GM12875 (cell line): ENCODE measurements at regions not wholly inside any gene's neighbourhood (a gene's known extent, or its start where the extent isn't known, plus 50 kb on each side); places are given as distances from the start of the nearest gene placed in this dataset.

Experiments
- H3K4me3 ChIP-seq: one replicate; pipeline ENCODE4 v1.5.1; 2011; ENCODE audit warnings: low read depth, low read length, control low read depth
- CTCF ChIP-seq: IDR thresholded peaks from 2 replicates; pipeline ENCODE4 v1.5.1; 2011; ENCODE audit warnings: low read depth, mild to moderate bottlenecking, control low read depth, inconsistent platforms, low read length, moderate library complexity, borderline replicate concordance; ENCODE audit not compliant: insufficient read depth

DNA sequence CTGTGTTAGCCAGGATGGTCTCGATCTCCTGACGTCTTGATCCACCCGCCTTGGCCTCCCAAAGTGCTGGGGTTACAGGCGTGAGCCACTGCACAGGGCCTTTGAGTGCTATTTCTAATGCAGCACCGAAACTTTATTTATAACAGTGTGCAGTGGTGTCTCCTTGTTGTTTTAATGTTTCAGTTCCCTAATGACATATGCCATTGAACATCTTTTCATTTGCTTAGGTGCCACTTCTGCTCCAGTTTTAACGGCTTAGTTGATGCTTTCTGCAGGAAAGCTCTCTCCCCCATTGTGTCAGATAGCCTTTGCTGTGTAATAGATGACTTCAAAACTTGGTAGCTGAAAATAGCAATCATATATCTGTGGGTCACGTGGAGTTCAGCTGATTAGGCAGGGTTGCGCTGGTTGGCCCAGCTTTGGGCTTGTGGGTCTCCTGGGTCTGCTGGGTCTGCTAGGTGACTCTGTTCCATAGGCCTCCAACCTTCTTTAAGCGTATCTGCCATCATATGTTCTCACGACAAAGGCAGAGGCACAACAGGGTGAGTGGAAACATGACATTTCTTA is 76.4 kb upstream of the SHISA3 start:
- no peak for TF ChIP-seq CTCF
- H3K4me3 ChIP-seq: no peak overlapping the region

DNA sequence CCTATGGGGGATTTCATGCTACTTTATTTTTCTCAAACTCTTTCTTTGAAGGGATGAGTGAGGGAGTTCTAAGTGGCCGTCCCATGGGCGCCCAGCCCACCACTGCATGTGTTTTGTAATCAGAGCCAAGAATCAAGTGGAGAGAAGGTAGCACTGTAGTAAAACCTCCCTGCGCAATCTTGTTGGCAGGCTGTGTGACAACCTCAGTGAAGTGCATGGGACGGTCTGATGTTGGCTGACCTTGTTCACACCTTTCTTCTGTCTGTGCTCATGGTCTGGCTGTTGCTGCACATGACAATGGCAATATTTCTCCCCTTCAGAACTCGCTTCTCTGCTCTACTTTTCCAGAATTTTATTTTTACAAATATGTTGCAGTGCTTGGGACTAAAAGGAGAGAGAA is 71.2 kb upstream of the SHISA3 start:
- H3K4me3 ChIP-seq: no peak overlapping the region
- TF ChIP-seq CTCF: no peak

DNA sequence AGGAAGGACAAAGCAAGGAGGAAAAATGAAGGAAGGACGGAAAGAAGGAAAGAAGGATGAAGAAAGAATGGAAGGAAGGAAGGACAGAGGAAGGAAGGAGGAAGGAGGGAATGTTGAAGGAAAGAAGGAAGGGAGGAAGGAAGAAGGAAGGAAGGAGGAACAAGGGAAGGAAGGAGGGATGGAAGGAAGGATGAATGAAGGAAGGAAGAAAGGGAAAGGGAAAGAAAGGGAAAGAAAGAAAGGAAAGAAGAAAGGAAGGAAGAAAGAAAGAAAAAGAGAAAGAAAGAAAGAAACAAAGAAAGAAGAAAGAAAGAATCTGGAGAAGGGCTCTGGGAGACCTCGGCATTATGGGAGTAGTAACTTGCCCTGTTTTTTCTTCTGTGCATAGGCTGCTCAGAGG is 70.8 kb upstream of the SHISA3 start:
- no peak for TF ChIP-seq CTCF

DNA sequence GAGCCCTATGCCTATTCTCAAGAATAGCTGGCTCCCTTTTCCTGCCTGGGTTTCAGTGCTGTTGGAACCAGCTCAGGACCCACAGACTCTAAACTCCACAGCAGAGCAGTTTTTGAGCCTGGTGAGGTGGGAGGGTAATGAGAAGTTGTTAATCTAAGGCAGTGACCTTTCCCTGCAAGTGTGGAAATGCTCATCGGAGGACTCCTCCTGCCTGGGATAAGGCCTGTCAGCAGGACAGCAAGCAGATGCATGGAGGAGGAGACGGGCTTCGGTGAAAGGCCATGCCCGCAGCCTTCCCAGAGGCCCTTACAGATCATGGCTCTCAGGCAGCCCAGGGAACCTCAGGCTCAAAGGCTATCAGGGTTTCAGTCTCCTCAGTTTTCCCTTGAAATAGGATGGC is 70.0 kb upstream of the SHISA3 start:
- TF ChIP-seq CTCF: no peak
- H3K4me3 ChIP-seq: no peak overlapping the region

More for the DNA sequence above, 70.8 kb upstream of the SHISA3 start:
- H3K4me3 ChIP-seq: no peak overlapping the region

GRCh38 chr4:42328978-42329377 is 68.3 kb upstream of the SHISA3 start:
- TF ChIP-seq CTCF: no peak
- no peak overlapping the region for H3K4me3 ChIP-seq

- H3K4me3 ChIP-seq: no peak overlapping the region
- no peak for TF ChIP-seq CTCF
Measured at GRCh38 chr4:42329421-42329820, 67.9 kb upstream of the SHISA3 start.

DNA sequence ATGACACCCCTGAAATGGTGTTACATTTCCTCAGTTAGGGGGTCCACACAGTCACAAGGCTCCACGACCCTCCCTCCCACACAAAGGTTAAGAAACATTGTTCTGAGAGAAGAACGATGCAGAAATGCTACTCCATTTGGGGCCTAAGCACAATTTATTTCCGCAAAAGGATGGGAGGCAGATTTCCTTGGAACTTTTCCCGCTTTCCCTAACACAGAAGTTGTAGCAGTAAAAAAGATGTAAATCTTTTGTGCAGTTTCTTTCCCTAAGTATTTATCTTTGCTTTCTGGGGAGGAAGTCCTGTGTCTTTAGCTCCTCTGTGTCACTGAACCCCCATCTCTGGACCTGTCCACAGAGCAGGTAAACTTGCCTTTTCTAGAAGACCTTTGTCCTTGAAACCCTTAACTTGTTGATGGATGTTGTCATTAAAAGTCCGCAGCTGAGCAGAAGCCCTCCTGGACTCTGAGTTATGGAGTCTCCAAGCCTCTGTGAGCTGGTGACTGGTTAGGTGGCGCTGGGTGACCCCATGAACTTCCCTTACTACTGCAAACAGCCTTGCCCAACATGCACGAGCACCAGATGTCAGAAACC is 67.2 kb upstream of the SHISA3 start:
- no peak overlapping the region for H3K4me3 ChIP-seq
- no peak for TF ChIP-seq CTCF
